ENCODE measurements at regions not wholly inside any gene's neighbourhood (a gene's known extent, or its start where the extent isn't known, plus 50 kb on each side); places are given as distances from the start of the nearest gene placed in this dataset.
"Not testable (repeated sequence)": the region's sequence is repeated elsewhere in the genome, so short reads cannot be mapped to it uniquely, and the experiment has no call there.

- no peak for DNase-seq (ENCODE audit: extremely low read depth in 1 of 2, low read depth in 1 of 2)
Observed at GRCh38 chr5:87570366-87570765, 157.6 kb upstream of the CCNH start.

DNA sequence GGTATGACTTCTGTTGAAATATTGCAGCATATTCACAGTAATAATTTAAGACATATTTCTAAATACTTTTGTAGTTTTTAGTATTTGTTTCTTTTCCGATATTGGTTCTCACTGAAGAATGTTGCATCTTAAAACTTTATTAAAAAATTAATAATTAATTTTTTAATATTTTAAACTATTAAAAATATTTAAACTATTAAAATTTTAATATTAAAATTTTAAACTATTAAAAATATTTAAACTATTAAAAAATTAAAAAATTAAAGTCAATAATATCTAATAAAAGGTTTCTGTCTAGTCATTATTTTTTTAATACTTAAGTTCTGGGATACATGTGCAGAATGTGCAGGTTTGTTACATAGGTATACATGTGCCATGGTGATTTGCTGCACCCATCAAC, 149.3 kb upstream of the CCNH start:
- DNase-seq (ENCODE audit: extremely low read depth in 1 of 2, low read depth in 1 of 2), result no peak

DNA sequence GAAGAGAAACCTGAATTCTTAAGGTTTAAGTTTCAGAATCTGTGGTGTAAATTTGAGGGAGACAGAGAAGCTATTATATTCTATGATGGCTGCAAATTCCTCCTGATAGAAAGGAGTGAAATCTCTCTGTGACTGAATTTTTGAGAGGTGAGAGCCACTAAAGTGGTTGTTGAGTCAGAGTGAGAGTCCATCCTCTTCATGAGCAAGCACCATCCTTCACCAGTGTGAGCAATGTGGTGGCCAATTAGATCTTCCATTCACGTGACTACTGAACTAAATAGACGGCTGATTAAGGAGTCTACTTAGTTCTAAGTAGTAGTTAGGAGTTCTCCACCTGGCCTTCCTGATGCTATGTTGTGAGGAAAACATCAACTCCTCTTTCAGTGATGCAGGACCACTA, 147.8 kb upstream of the CCNH start:
- DNase-seq (ENCODE audit: extremely low read depth in 1 of 2, low read depth in 1 of 2), result no peak

DNA sequence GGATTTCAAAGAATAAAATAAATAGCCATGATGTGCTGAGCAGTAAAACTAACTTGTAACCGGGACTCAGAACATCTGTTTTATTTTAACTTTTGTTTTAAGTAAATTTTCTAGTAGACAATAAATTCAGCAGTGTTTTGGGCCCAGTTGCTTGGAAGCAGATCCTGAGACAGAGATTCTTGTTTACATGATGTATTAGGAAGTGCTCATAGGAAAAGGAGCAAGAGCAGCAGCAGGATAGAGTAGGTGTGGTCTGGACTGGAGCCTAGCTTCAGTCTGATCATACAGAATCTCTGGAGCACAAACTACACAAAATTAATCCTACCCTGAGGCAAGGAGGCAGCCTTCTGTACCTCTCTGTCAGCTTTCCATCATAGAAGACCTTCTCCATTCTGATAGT, 139.2 kb upstream of the CCNH start:
- no peak for DNase-seq (ENCODE audit: extremely low read depth in 1 of 2, low read depth in 1 of 2)

- no peak for DNase-seq (ENCODE audit: extremely low read depth in 1 of 2, low read depth in 1 of 2)
Observed at GRCh38 chr5:87541676-87542075, 128.9 kb upstream of the CCNH start.

DNA sequence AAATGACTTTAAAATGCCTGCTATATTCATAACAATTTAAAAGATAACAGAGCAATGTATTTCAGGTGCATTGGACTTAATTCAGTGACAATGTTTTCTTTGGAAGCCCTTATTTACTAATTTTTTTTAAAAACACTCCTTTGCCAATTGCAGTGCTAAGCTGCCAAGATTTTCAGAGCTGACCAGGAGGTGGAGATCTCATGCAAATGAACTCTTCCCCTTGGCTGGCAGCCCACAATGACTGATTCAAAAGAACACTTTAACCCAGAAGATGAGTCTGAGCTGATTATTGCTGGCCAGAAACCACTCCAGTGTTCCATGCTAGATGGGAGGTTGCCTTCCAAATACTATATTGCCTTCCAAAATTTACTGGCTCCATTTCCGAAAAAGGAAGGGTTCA, 128.3 kb upstream of the CCNH start:
- DNase-seq (ENCODE audit: extremely low read depth in 1 of 2, low read depth in 1 of 2), result no peak

DNA sequence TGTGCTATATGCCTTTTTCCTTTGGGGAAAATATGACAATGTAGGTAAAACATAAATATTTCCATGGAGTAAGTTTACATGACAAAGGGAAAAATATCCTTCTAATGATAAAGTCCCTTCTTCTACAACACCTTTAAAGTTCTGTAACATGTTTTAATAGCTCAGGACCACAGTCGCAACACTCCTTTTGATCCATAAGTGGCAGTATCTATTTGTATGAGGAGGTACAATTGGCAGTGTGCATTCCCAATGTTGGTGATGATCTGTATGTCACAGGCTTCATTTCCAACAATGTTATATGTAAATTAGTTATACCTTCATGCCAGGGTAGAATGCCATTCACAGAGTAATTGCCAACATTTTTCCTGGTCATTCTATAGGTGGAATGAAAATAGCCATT, 127.1 kb upstream of the CCNH start:
- DNase-seq (ENCODE audit: extremely low read depth in 1 of 2, low read depth in 1 of 2), result no peak

DNA sequence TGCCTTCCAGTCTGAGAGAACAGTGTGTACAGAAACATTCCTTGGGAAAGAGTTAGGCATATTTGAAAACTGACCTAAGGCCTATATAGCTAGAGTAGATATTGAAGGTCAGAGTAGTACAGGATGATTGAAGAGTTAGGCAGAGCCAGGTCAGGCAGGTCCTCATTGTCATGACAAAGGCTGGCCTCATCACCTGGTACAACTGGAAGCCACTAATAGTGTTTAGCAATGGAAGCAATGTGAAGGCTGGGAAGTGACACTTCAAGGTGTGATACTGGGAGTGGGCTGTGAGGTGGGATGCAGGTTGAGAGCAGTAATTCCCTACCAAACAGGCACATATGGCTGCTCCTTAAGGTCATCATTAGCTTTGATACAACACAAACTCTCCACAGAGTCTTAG, 123.6 kb upstream of the CCNH start:
- DNase-seq (ENCODE audit: extremely low read depth in 1 of 2, low read depth in 1 of 2), result no peak

DNA sequence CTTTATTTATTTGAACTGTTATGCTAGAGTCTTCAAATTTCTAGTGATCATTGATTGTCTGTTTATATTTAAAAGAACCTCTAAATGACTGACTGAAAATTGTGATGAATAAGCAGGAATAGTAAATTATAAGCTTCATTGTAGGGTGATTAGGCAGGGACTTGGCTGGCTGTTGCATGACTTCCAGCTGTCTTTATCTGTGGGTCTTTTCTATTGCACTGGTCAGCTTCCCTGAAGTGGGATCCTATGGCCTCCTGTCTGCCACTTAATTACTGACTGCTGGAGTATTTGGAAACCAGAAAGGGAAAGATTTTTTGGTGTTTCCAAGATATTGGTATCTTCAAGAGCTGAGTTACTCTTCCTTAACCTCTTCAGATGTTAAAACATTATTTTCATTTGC, 123.0 kb upstream of the CCNH start:
- no peak for DNase-seq (ENCODE audit: extremely low read depth in 1 of 2, low read depth in 1 of 2)

GRCh38 chr5:87529486-87530076, 116.9 kb upstream of the CCNH start:
- no peak for DNase-seq (ENCODE audit: extremely low read depth in 1 of 2, low read depth in 1 of 2)

- DNase-seq (ENCODE audit: extremely low read depth in 1 of 2, low read depth in 1 of 2), result no peak
Observed at GRCh38 chr5:87526131-87526530, 113.4 kb upstream of the CCNH start.

DNA sequence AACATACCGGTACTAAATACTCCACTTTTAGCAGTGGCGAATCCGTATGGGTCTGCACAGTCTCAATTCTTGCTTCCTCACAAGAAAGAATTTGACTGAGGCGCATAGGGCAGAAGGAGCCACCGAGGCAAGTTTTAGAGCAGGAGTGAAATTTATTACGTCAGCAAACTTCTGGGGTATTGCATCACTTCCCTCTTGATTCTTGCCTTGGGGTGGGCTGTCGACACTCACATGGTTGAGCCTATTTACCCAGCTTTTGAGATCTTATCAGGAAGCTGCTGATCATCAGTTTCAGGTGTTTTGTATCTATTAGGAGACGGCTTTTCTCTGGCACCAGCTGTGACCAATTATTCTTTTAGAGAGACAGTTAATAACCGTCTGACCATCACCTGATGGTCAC, 111.5 kb upstream of the CCNH start:
- DNase-seq (ENCODE audit: extremely low read depth in 1 of 2, low read depth in 1 of 2), result no peak

- not testable (repeated sequence) for DNase-seq (ENCODE audit: extremely low read depth in 1 of 2, low read depth in 1 of 2)
Observed at GRCh38 chr5:87511778-87512177, 99.0 kb upstream of the CCNH start.

GRCh38 chr5:87503004-87503403, 90.3 kb upstream of the CCNH start:
- no peak for DNase-seq (ENCODE audit: extremely low read depth in 1 of 2, low read depth in 1 of 2)

DNA sequence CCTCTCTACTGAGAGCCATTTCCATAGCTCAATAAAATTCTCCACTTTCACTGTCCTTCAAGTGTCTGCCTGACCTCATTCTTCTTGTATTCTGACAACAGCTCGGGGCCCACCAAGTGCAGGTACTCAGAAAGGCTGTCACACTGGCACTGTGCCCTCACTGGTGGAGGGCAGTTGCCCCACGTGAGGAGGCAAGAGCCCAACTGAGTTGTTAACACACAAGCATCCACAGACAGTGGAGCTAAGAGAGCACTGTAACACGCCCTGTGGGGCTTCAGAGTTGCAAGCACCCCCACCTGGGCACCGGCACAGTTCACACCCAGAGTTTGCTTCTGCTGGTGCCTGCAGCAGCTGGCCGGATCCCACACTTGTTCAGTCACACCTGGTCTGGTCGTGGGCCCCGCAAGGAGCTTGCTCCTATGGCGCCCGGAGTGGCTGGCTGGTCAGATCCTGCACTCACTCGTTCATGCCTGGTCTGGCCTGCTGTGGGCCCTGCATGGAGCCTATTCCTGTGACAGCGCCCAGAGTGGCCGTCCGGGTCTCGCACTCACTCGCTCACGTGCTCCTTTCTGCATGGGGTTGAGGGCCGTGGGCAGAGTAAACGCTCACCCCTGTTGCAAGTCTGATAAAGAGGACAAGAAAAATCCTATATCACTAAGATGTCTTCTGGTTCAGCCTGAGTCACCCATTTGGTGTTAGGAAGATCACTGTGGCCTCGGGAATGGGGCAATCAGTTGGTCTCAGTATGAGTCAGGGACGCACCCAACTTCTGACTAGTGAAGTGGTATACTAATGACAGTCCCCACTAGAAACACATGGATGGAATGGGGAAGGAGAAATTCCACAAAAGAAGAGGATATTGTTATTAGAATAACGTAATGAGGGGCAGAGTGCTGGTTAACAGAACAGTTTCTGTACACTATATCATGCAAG, 87.0 kb upstream of the CCNH start:
- no peak for DNase-seq (ENCODE audit: extremely low read depth in 1 of 2, low read depth in 1 of 2)
